Naive thymus-derived CD4-positive, alpha-beta T cell (primary cell): ENCODE measurements at regions not wholly inside any gene's neighbourhood (a gene's known extent, or its start where the extent isn't known, plus 50 kb on each side); places are given as distances from the start of the nearest gene placed in this dataset.

Experiments
- ATAC-seq: fragments of 150-1000 bp; cut with Tn5 transposase; 2 replicates; pipeline ENCODE4 v1.10.0; 2021; ENCODE audit warnings: mild to moderate bottlenecking, moderate library complexity
- CTCF ChIA-PET: fragments of 350-600 bp; sonication (Branson Sonifier 250); formaldehyde crosslinking; loops from one replicate; lab custom pipeline; 2021; ENCODE audit warnings: antibody characterized with exemption; lab: Charles Lee
- POLR2A ChIA-PET: fragments of 350-600 bp; sonication (Branson Sonifier 250); formaldehyde crosslinking; loops from one replicate; lab custom pipeline; 2021; ENCODE audit warnings: antibody characterized with exemption, inconsistent platforms; lab: Charles Lee
- DNase-seq, 9 donors: peaks; one replicate each; pipeline versions ENCODE4 v3.0.0 to v3.0.0-alpha.2; 2020 to 2022; ENCODE audit warnings: mixed read lengths in 1 of 9
- H3K27ac ChIP-seq: one replicate; pipeline ENCODE4 v1.7.0; 2013; ENCODE audit warnings: mild to moderate bottlenecking, low read depth, low read length, moderate library complexity
- H3K27me3 ChIP-seq, 2 donors: one replicate each; pipeline ENCODE4 v1.7.0; 2013; ENCODE audit warnings: low read length in 2 of 2, mild to moderate bottlenecking in 2 of 2, moderate library complexity in 2 of 2; ENCODE audit not compliant: control insufficient read depth in 2 of 2, insufficient read depth in 2 of 2
- H3K36me3 ChIP-seq, 3 experiments: 1 replicate in 2 of 3; 2 replicates in 1 of 3; pipeline ENCODE4 v1.7.0; 2013; ENCODE audit warnings: low read length in 3 of 3, mild to moderate bottlenecking in 3 of 3, moderate library complexity in 1 of 3; ENCODE audit not compliant: insufficient read depth in 3 of 3, control insufficient read depth in 2 of 3
- H3K4me1 ChIP-seq, 2 donors: one replicate each; pipeline ENCODE4 v1.7.0; 2013; ENCODE audit warnings: low read length in 2 of 2, mild to moderate bottlenecking in 2 of 2, moderate library complexity in 1 of 2; ENCODE audit not compliant: control insufficient read depth in 2 of 2, insufficient read depth in 2 of 2
- H3K4me3 ChIP-seq: 2 replicates; pipeline ENCODE4 v1.7.0; 2013; ENCODE audit warnings: mild to moderate bottlenecking, low read length
- H3K9me3 ChIP-seq, 3 experiments: 1 replicate in 2 of 3; 2 replicates in 1 of 3; pipeline ENCODE4 v1.7.0; 2013; ENCODE audit warnings: low read length in 3 of 3; ENCODE audit not compliant: control insufficient read depth in 2 of 3
- H3K27ac Mint-ChIP-seq, 9 donors: one replicate each; pipeline ENCODE4 v1.8.0; 2020 to 2022; ENCODE audit warnings: mixed read lengths in 9 of 9, mild to moderate bottlenecking in 8 of 9, moderate library complexity in 5 of 9, inconsistent platforms in 2 of 9
- H3K27me3 Mint-ChIP-seq, 5 donors: one replicate each; pipeline ENCODE4 v1.8.0; 2021 to 2022; ENCODE audit warnings: mixed read lengths in 5 of 5, mild to moderate bottlenecking in 1 of 5
- H3K36me3 Mint-ChIP-seq, 5 donors: one replicate each; pipeline ENCODE4 v1.8.0; 2020 to 2022; ENCODE audit warnings: mixed read lengths in 5 of 5, mild to moderate bottlenecking in 3 of 5, inconsistent platforms in 1 of 5
- H3K4me1 Mint-ChIP-seq, 7 donors: one replicate each; pipeline ENCODE4 v1.8.0; 2020 to 2022; ENCODE audit warnings: mixed read lengths in 7 of 7, mild to moderate bottlenecking in 3 of 7, inconsistent platforms in 1 of 7
- H3K4me3 Mint-ChIP-seq, 10 donors: one replicate each; pipeline ENCODE4 v1.8.0; 2020 to 2022; ENCODE audit warnings: mild to moderate bottlenecking in 10 of 10, mixed read lengths in 10 of 10, moderate library complexity in 6 of 10, inconsistent platforms in 2 of 10
- H3K9me3 Mint-ChIP-seq, 11 donors: one replicate each; pipeline ENCODE4 v1.8.0; 2020 to 2022; ENCODE audit warnings: mixed read lengths in 11 of 11, mild to moderate bottlenecking in 4 of 11, inconsistent platforms in 1 of 11, moderate library complexity in 1 of 11
- intact Hi-C, 2 donors: fragments of 100-400 bp; cut with micrococcal nuclease; formaldehyde crosslinking; loops; one replicate each; pipeline ENCODE4 v1.15.1; 2023

DNA sequence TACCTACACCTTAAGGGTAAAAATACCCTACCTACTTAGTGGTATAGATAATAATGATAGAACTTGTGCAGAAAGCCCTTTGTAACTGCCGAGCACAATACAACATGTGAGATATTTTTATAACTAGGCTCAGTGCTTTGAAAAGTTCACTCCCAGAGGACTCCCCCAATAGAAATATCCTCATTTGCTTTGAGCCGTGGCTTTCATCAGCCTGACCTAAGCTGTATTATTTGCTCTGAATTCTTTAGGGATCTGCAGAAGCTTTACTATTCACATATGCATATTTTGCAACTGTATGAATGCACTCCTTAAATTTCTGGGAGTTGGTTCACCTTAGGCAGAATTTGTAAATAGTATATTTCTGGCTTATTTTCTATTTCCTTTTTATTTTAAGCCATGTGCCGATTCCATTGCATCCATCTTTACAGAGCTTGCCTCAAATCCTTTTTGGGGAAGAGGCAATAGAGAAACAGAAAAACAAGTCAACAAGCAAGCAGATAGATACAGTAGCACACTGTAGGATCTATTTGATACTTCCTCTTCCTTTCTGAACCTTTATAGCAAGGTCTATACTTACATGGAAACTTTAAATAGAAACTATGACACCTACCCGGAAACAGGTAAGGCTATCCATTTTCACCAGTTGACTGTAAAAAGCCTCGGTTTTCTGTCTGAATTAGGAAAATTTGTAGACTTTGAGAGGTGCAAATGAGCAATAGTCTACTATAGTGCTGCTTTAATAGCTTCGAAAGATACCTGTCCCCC lies 242.5 kb upstream of the VCX3A start:
- Histone ChIP-seq H3K4me3 (no peak overlapping the region), H3K9me3 (no peaks in the 10 kb centered on the region), H3K4me1 (no peaks in the 10 kb centered on the region), H3K27me3 (no peaks in the 10 kb centered on the region), H3K36me3 (no peaks in the 10 kb centered on the region), H3K27ac (no peak overlapping the region)
- ATAC-seq (no peak), DNase-seq (no peak)
- Mint-ChIP-seq H3K4me1 (no peaks in the 10 kb centered on the region), H3K4me3 (no peak overlapping the region), H3K27me3 (no peaks in the 10 kb centered on the region), H3K27ac (no peak overlapping the region), H3K9me3 (peaks cover 0 to 2% (median 0%) of the 10 kb centered on the region in 11 donors), H3K36me3 (no peaks in the 10 kb centered on the region)
- ChIA-PET POLR2A (no interaction called here), CTCF (no interaction called here)
- intact Hi-C loops, result no loop called here

- Histone ChIP-seq H3K27ac (no peak overlapping the region), H3K4me1 (no peaks in the 10 kb centered on the region), H3K9me3 (no peaks in the 10 kb centered on the region), H3K36me3 (no peaks in the 10 kb centered on the region), H3K4me3 (no peak overlapping the region), H3K27me3 (no peaks in the 10 kb centered on the region)
- ChIA-PET CTCF (no interaction called here), POLR2A (no interaction called here)
- H3K4me1 Mint-ChIP-seq, result peaks cover 0 to 1% (median 0%) of the 10 kb centered on the region in 7 donors
- no peak for ATAC-seq
- H3K4me3 Mint-ChIP-seq, result no peak overlapping the region
- H3K9me3 Mint-ChIP-seq, result peaks cover 0 to 6% (median 0%) of the 10 kb centered on the region in 11 donors
- H3K36me3 Mint-ChIP-seq, result no peaks in the 10 kb centered on the region
- no peak overlapping the region for H3K27ac Mint-ChIP-seq
- intact Hi-C loops, result no loop called here
- H3K27me3 Mint-ChIP-seq, result no peaks in the 10 kb centered on the region
- no peak for DNase-seq
Observed at GRCh38 chrX:6770936-6771335, 236.0 kb upstream of the VCX3A start.

GRCh38 chrX:6768881-6769280 lies 234.0 kb upstream of the VCX3A start:
- H3K9me3 Mint-ChIP-seq, result peaks cover 0 to 6% (median 0%) of the 10 kb centered on the region in 11 donors
- no peak overlapping the region for H3K27ac Mint-ChIP-seq
- intact Hi-C loops, result no loop called here
- Histone ChIP-seq H3K27me3 (no peaks in the 10 kb centered on the region), H3K4me1 (no peaks in the 10 kb centered on the region), H3K27ac (no peak overlapping the region), H3K9me3 (no peaks in the 10 kb centered on the region), H3K36me3 (no peaks in the 10 kb centered on the region), H3K4me3 (no peak overlapping the region)
- POLR2A ChIA-PET, result no interaction called here
- ATAC-seq, result no peak
- H3K36me3 Mint-ChIP-seq, result no peaks in the 10 kb centered on the region
- H3K4me3 Mint-ChIP-seq, result no peak overlapping the region
- DNase-seq, result no peak
- CTCF ChIA-PET, result no interaction called here
- peaks cover 0 to 1% (median 0%) of the 10 kb centered on the region in 7 donors for H3K4me1 Mint-ChIP-seq
- no peaks in the 10 kb centered on the region for H3K27me3 Mint-ChIP-seq

DNA sequence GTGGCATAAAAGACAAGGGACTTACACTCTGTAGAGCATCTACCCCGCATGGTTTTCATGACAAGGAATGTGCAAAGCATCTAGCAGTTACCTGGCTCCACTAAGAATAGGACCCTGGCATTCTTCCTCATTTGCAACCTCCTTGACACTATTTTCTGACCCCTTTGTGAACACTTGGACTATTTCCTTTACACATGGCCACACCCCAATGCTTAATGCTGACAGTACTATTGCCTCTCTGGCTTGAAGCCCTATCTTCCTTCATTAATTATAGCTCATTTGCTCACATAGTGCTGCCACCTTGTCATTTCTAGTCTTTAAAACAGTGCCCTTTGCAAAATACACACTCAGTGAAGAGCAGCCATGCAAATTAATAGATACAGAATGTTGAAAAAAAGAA lies 226.3 kb upstream of the VCX3A start:
- H3K36me3 ChIP-seq, result no peaks in the 10 kb centered on the region
- DNase-seq (no peak), ATAC-seq (no peak)
- no peak overlapping the region for H3K27ac Mint-ChIP-seq
- H3K36me3 Mint-ChIP-seq, result no peaks in the 10 kb centered on the region
- H3K9me3 Mint-ChIP-seq, result peaks cover 0 to 8% (median 0%) of the 10 kb centered on the region in 11 donors
- ChIA-PET CTCF (no interaction called here), POLR2A (no interaction called here)
- no peak overlapping the region for H3K4me3 Mint-ChIP-seq
- intact Hi-C loops, result no loop called here
- no peak overlapping the region for H3K4me3 ChIP-seq
- H3K27me3 ChIP-seq, result no peaks in the 10 kb centered on the region
- no peaks in the 10 kb centered on the region for H3K27me3 Mint-ChIP-seq
- no peak overlapping the region for H3K27ac ChIP-seq
- no peaks in the 10 kb centered on the region for H3K4me1 Mint-ChIP-seq
- H3K4me1 ChIP-seq, result no peaks in the 10 kb centered on the region
- no peaks in the 10 kb centered on the region for H3K9me3 ChIP-seq

- DNase-seq (no peak), ATAC-seq (no peak)
- H3K4me1 Mint-ChIP-seq, result no peaks in the 10 kb centered on the region
- Histone ChIP-seq H3K4me1 (no peaks in the 10 kb centered on the region), H3K27ac (no peak overlapping the region), H3K36me3 (no peaks in the 10 kb centered on the region), H3K9me3 (no peaks in the 10 kb centered on the region), H3K4me3 (no peak overlapping the region), H3K27me3 (no peaks in the 10 kb centered on the region)
- CTCF ChIA-PET, result no interaction called here
- H3K27ac Mint-ChIP-seq, result no peak overlapping the region
- no peaks in the 10 kb centered on the region for H3K27me3 Mint-ChIP-seq
- POLR2A ChIA-PET, result no interaction called here
- no peak overlapping the region for H3K4me3 Mint-ChIP-seq
- H3K9me3 Mint-ChIP-seq, result peaks cover 0 to 8% (median 3%) of the 10 kb centered on the region in 11 donors
- intact Hi-C loops, result no loop called here
- no peaks in the 10 kb centered on the region for H3K36me3 Mint-ChIP-seq
Observed at GRCh38 chrX:6759655-6760375, 224.9 kb upstream of the VCX3A start.

GRCh38 chrX:6758234-6758633 lies 223.3 kb upstream of the VCX3A start:
- H3K27me3 Mint-ChIP-seq, result no peaks in the 10 kb centered on the region
- H3K27ac Mint-ChIP-seq, result no peak overlapping the region
- H3K36me3 Mint-ChIP-seq, result no peaks in the 10 kb centered on the region
- peaks cover 0 to 8% (median 4%) of the 10 kb centered on the region in 11 donors for H3K9me3 Mint-ChIP-seq
- Histone ChIP-seq H3K27ac (no peak overlapping the region), H3K4me1 (no peaks in the 10 kb centered on the region), H3K36me3 (no peaks in the 10 kb centered on the region), H3K4me3 (no peak overlapping the region), H3K27me3 (no peaks in the 10 kb centered on the region), H3K9me3 (no peaks in the 10 kb centered on the region)
- CTCF ChIA-PET, result no interaction called here
- no peak overlapping the region for H3K4me3 Mint-ChIP-seq
- no peak for DNase-seq
- POLR2A ChIA-PET, result no interaction called here
- ATAC-seq, result no peak
- H3K4me1 Mint-ChIP-seq, result no peaks in the 10 kb centered on the region
- intact Hi-C loops, result no loop called here

DNA sequence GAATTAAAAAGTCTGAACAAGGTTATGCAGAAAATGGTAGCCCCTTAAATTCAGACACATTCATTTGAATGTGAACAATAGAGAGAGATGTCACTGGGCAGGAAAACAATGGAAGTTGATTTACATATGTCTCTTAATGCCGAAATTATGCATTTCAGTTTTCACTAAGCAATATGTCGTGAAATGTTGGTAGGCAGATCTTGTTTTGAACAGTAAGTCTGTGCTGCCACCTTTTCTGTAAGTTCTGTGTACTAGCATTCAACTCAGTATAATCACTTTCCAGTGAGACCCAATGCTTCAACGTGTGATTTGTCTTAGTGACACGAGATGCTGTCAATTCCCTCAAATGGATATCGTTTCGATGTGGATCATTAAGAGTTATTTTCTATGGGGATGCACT lies 222.7 kb upstream of the VCX3A start:
- Mint-ChIP-seq H3K27me3 (no peaks in the 10 kb centered on the region), H3K4me1 (no peaks in the 10 kb centered on the region), H3K27ac (no peak overlapping the region), H3K9me3 (peaks cover 0 to 8% (median 4%) of the 10 kb centered on the region in 11 donors), H3K4me3 (no peak overlapping the region), H3K36me3 (no peaks in the 10 kb centered on the region)
- Histone ChIP-seq H3K36me3 (no peaks in the 10 kb centered on the region), H3K27me3 (no peaks in the 10 kb centered on the region), H3K9me3 (no peaks in the 10 kb centered on the region), H3K27ac (no peak overlapping the region), H3K4me1 (no peaks in the 10 kb centered on the region), H3K4me3 (no peak overlapping the region)
- intact Hi-C loops, result no loop called here
- DNase-seq (no peak), ATAC-seq (no peak)
- CTCF ChIA-PET, result no interaction called here
- POLR2A ChIA-PET, result no interaction called here
